ENCODE measurements at regions not wholly inside any gene's neighbourhood (a gene's known extent, or its start where the extent isn't known, plus 50 kb on each side); places are given as distances from the start of the nearest gene placed in this dataset.

DNA sequence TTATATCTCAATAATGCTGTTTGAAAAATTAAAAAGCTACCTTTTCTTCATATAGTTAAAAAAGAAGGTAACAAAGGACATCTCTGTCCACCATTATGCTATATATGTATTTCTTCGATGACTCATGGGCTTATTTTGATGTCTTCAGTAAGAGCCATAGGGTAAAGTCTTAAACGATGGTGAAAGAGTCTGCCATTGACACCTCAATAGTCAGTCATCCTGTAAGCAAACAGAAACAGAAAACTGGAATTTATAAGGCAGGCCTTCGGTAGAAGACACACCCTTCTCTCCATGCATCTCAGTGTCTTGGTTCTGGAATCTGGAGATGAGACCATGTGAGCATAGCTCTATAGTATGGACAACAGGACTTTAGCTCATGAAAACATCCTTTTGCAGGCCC, 87.0 kb upstream of the ZNF462 start:
- ATAC-seq: no peak
- TF ChIP-seq ZFP30 (CRISPR knock-in tag; IDR thresholded peaks at IDR 0.05) (no peak), ARNTL (CRISPR knock-in tag; IDR thresholded peaks at IDR 0.05; ENCODE audit: borderline replicate concordance, low read depth) (no peak), SNAI2 (CRISPR knock-in tag; IDR thresholded peaks at IDR 0.05) (no peak), ZNF70 (CRISPR knock-in tag; IDR thresholded peaks at IDR 0.05) (no peak), OSR1 (CRISPR knock-in tag; IDR thresholded peaks at IDR 0.05) (no peak), ZC3H10 (CRISPR knock-in tag; IDR thresholded peaks at IDR 0.05) (no peak), ZNF565 (CRISPR knock-in tag; conservative IDR thresholded peaks at IDR 0.05; ENCODE audit: low read depth) (no peak)
- TF ChIP-seq, protein P1, sequence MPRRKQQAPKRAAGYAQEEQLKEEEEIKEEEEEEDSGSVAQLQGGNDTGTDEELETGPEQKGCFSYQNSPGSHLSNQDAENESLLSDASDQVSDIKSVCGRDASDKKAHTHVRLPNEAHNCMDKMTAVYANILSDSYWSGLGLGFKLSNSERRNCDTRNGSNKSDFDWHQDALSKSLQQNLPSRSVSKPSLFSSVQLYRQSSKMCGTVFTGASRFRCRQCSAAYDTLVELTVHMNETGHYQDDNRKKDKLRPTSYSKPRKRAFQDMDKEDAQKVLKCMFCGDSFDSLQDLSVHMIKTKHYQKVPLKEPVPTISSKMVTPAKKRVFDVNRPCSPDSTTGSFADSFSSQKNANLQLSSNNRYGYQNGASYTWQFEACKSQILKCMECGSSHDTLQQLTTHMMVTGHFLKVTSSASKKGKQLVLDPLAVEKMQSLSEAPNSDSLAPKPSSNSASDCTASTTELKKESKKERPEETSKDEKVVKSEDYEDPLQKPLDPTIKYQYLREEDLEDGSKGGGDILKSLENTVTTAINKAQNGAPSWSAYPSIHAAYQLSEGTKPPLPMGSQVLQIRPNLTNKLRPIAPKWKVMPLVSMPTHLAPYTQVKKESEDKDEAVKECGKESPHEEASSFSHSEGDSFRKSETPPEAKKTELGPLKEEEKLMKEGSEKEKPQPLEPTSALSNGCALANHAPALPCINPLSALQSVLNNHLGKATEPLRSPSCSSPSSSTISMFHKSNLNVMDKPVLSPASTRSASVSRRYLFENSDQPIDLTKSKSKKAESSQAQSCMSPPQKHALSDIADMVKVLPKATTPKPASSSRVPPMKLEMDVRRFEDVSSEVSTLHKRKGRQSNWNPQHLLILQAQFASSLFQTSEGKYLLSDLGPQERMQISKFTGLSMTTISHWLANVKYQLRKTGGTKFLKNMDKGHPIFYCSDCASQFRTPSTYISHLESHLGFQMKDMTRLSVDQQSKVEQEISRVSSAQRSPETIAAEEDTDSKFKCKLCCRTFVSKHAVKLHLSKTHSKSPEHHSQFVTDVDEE (CRISPR knock-in tag; IDR thresholded peaks at IDR 0.05): no peak
- TF ChIP-seq, protein P2, sequence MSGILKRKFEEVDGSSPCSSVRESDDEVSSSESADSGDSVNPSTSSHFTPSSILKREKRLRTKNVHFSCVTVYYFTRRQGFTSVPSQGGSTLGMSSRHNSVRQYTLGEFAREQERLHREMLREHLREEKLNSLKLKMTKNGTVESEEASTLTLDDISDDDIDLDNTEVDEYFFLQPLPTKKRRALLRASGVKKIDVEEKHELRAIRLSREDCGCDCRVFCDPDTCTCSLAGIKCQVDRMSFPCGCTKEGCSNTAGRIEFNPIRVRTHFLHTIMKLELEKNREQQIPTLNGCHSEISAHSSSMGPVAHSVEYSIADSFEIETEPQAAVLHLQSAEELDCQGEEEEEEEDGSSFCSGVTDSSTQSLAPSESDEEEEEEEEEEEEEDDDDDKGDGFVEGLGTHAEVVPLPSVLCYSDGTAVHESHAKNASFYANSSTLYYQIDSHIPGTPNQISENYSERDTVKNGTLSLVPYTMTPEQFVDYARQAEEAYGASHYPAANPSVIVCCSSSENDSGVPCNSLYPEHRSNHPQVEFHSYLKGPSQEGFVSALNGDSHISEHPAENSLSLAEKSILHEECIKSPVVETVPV (CRISPR knock-in tag; IDR thresholded peaks at IDR 0.05): no peak
- TF ChIP-seq, protein P3, sequence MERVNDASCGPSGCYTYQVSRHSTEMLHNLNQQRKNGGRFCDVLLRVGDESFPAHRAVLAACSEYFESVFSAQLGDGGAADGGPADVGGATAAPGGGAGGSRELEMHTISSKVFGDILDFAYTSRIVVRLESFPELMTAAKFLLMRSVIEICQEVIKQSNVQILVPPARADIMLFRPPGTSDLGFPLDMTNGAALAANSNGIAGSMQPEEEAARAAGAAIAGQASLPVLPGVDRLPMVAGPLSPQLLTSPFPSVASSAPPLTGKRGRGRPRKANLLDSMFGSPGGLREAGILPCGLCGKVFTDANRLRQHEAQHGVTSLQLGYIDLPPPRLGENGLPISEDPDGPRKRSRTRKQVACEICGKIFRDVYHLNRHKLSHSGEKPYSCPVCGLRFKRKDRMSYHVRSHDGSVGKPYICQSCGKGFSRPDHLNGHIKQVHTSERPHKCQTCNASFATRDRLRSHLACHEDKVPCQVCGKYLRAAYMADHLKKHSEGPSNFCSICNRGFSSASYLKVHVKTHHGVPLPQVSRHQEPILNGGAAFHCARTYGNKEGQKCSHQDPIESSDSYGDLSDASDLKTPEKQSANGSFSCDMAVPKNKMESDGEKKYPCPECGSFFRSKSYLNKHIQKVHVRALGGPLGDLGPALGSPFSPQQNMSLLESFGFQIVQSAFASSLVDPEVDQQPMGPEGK (CRISPR knock-in tag; IDR thresholded peaks at IDR 0.05; ENCODE audit: borderline replicate concordance): no peak

DNA sequence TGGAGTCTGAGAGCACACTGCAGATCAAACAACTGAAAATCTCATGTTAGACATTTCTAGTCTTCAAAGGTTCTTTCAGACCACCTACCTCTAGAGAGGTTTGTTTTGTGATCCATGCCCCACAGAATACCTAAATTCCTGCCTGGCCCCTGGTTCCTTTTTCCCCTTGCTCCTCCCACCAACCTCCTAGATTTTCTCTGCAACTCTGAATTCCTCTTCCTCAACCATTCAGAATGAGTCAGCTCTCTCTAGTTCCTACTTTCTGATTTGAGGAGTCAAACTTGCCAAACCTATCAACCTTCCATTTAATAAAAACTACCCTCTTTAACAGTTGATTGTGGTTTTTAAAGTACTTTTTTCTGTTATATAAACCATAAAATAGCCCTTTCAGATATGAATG, 83.2 kb upstream of the ZNF462 start:
- ATAC-seq: no peak
- TF ChIP-seq TOX (CRISPR knock-in tag; IDR thresholded peaks at IDR 0.05; ENCODE audit: borderline replicate concordance) (no peak), OSR1 (CRISPR knock-in tag; IDR thresholded peaks at IDR 0.05) (no peak), ZNF565 (CRISPR knock-in tag; conservative IDR thresholded peaks at IDR 0.05; ENCODE audit: low read depth) (no peak), ESRRG (CRISPR knock-in tag; IDR thresholded peaks at IDR 0.05) (no peak), ZNF70 (CRISPR knock-in tag; IDR thresholded peaks at IDR 0.05) (no peak), ISL1 (CRISPR knock-in tag; IDR thresholded peaks at IDR 0.05) (no peak), SNAI2 (CRISPR knock-in tag; IDR thresholded peaks at IDR 0.05) (no peak), RARB (CRISPR knock-in tag; IDR thresholded peaks at IDR 0.05) (no peak), ZFP3 (CRISPR knock-in tag; IDR thresholded peaks at IDR 0.05) (no peak), ARNTL (CRISPR knock-in tag; IDR thresholded peaks at IDR 0.05; ENCODE audit: borderline replicate concordance, low read depth) (no peak), TCF4 (CRISPR knock-in tag; IDR thresholded peaks at IDR 0.05; ENCODE audit: borderline replicate concordance) (no peak), GLIS3 (CRISPR knock-in tag; IDR thresholded peaks at IDR 0.05) (no peak)
- TF ChIP-seq, protein P1 (CRISPR knock-in tag; IDR thresholded peaks at IDR 0.05): no peak
- TF ChIP-seq, protein P4, sequence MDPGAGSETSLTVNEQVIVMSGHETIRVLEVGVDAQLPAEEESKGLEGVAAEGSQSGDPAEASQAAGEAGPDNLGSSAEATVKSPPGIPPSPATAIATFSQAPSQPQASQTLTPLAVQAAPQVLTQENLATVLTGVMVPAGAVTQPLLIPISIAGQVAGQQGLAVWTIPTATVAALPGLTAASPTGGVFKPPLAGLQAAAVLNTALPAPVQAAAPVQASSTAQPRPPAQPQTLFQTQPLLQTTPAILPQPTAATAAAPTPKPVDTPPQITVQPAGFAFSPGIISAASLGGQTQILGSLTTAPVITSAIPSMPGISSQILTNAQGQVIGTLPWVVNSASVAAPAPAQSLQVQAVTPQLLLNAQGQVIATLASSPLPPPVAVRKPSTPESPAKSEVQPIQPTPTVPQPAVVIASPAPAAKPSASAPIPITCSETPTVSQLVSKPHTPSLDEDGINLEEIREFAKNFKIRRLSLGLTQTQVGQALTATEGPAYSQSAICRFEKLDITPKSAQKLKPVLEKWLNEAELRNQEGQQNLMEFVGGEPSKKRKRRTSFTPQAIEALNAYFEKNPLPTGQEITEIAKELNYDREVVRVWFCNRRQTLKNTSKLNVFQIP (CRISPR knock-in tag; IDR thresholded peaks at IDR 0.05; ENCODE audit: borderline replicate concordance, low read depth): no peak
- TF ChIP-seq, protein P3 (CRISPR knock-in tag; IDR thresholded peaks at IDR 0.05; ENCODE audit: borderline replicate concordance): no peak
- TF ChIP-seq, protein P2 (CRISPR knock-in tag; IDR thresholded peaks at IDR 0.05): no peak
- TF ChIP-seq, protein P5, sequence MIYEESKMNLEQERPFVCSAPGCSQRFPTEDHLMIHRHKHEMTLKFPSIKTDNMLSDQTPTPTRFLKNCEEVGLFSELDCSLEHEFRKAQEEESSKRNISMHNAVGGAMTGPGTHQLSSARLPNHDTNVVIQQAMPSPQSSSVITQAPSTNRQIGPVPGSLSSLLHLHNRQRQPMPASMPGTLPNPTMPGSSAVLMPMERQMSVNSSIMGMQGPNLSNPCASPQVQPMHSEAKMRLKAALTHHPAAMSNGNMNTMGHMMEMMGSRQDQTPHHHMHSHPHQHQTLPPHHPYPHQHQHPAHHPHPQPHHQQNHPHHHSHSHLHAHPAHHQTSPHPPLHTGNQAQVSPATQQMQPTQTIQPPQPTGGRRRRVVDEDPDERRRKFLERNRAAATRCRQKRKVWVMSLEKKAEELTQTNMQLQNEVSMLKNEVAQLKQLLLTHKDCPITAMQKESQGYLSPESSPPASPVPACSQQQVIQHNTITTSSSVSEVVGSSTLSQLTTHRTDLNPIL (CRISPR knock-in tag; IDR thresholded peaks at IDR 0.05; ENCODE audit: low read depth): no peak
